HCT116 (cell line): ENCODE measurements at regions not wholly inside any gene's neighbourhood (a gene's known extent, or its start where the extent isn't known, plus 50 kb on each side); places are given as distances from the start of the nearest gene placed in this dataset.

Experiments
- ATAC-seq: fragments of 200-7000 bp; cut with Tn5 transposase; 2 replicates; pipeline ENCODE4 v1.9.1; 2020; ENCODE audit warnings: mild to moderate bottlenecking, moderate library complexity
- BruUV-seq: library from RNA; stranded (reverse); fragments of 400-500 nt; replicated peaks from 2 replicates; lab custom pipeline; 2021; lab: Mats Ljungman, UMichigan
- CTCF ChIA-PET: fragments of 300-600 bp; sonication (Branson Sonifier 250); formaldehyde crosslinking; loops from one replicate; lab custom pipeline; 2021; ENCODE audit warnings: antibody characterized with exemption; lab: Charles Lee
- POLR2A ChIA-PET: fragments of 300-600, 350-600 bp; sonication (Branson Sonifier 250); formaldehyde crosslinking; loops from one replicate; lab custom pipeline; 2021; ENCODE audit warnings: antibody characterized with exemption; lab: Charles Lee
- RAD21 ChIA-PET, 2 experiments: fragments of 300-600 bp; sonication (Branson Sonifier 250); formaldehyde crosslinking; loops; one replicate each; lab custom pipeline; 2023; ENCODE audit warnings: low total read pairs in 2 of 2; ENCODE audit not compliant: uncharacterized antibody in 2 of 2, unreplicated experiment in 2 of 2, low non-redundant PET in 1 of 2; lab: Charles Lee
- DNase-seq: peaks from one replicate; pipeline ENCODE4 v3.0.0-alpha.2; 2010; ENCODE audit warnings: low read depth, low spot score
- H2AFZ ChIP-seq: fragments of 200-600 bp; shearing (Covaris generic), sonication (generic); 2 replicates; pipeline ENCODE4 v1.6.1; 2017; ENCODE audit warnings: low read depth, mixed run types, mixed read lengths, antibody characterized with exemption, low read length; ENCODE audit not compliant: poor library complexity, severe bottlenecking
- H3K27ac ChIP-seq: 2 replicates; pipeline ENCODE4 v1.5.1; 2012; ENCODE audit warnings: low read depth, low read length
- H3K27me3 ChIP-seq: fragments of 200-600 bp; sonication (generic); 2 replicates; pipeline ENCODE4 v1.6.1; 2016; ENCODE audit warnings: mixed run types, low read length, mixed read lengths; ENCODE audit not compliant: insufficient read depth
- H3K36me3 ChIP-seq, 2 experiments: fragments of 200-500 bp in 1 of 2; fragments of 200-600 bp in 1 of 2; sonication (Bioruptor generic) in 1 of 2; sonication (generic) in 1 of 2; 2 replicates each; pipeline versions ENCODE4 v1.5.1 to v1.6.1; 2014 to 2016; ENCODE audit warnings: low read length in 2 of 2, inconsistent platforms in 1 of 2, mixed read lengths in 1 of 2, mixed run types in 1 of 2; ENCODE audit not compliant: insufficient read depth in 2 of 2, control insufficient read depth in 1 of 2
- H3K4me1 ChIP-seq, 2 experiments: fragments of 200-600 bp in 1 of 2; sonication (generic) in 1 of 2; 2 replicates each; pipeline versions ENCODE4 v1.5.1 to v1.6.1; 2012 to 2017; ENCODE audit warnings: low read length in 2 of 2, inconsistent platforms in 1 of 2, mild to moderate bottlenecking in 1 of 2, mixed read lengths in 1 of 2, mixed run types in 1 of 2, moderate library complexity in 1 of 2; ENCODE audit not compliant: insufficient read depth in 2 of 2, control insufficient read depth in 1 of 2
- H3K4me2 ChIP-seq: fragments of 200-600 bp; sonication (generic); 2 replicates; pipeline ENCODE4 v1.6.1; 2017; ENCODE audit warnings: mixed run types, low read length, mixed read lengths
- H3K4me3 ChIP-seq, 2 experiments: fragments of 200-600 bp in 1 of 2; sonication (generic) in 1 of 2; replicated peaks in 1 of 2; 2 replicates each; pipeline ENCODE4 v1.5.1; 2011 to 2016; ENCODE audit warnings: low read length in 2 of 2, control low read depth in 1 of 2, low read depth in 1 of 2, mild to moderate bottlenecking in 1 of 2, mixed read lengths in 1 of 2, mixed run types in 1 of 2
- H3K79me2 ChIP-seq: fragments of 200-600 bp; sonication (generic); 2 replicates; pipeline ENCODE4 v1.6.1; 2017; ENCODE audit warnings: mild to moderate bottlenecking, mixed run types, low read length, moderate library complexity, mixed read lengths; ENCODE audit not compliant: insufficient read depth
- H3K9ac ChIP-seq: fragments of 200-600 bp; sonication (generic); 2 replicates; pipeline ENCODE4 v1.6.1; 2016; ENCODE audit warnings: low read length, mixed read lengths
- H3K9me2 ChIP-seq: fragments of 200-600 bp; sonication (generic), shearing (Covaris generic); 2 replicates; pipeline ENCODE4 v1.6.1; 2017; ENCODE audit warnings: mixed run types, mild to moderate bottlenecking, moderate library complexity; ENCODE audit not compliant: insufficient read depth
- H3K9me3 ChIP-seq, 2 experiments: fragments of 200-500 bp in 1 of 2; fragments of 200-600 bp in 1 of 2; sonication (Bioruptor generic) in 1 of 2; sonication (generic) in 1 of 2; 2 replicates each; pipeline ENCODE4 v1.6.1; 2014 to 2017; ENCODE audit warnings: low read length in 2 of 2, mixed read lengths in 2 of 2, inconsistent platforms in 1 of 2, low read depth in 1 of 2, mild to moderate bottlenecking in 1 of 2, mixed run types in 1 of 2, moderate library complexity in 1 of 2; ENCODE audit not compliant: control insufficient read depth in 1 of 2, insufficient read depth in 1 of 2
- H4K20me1 ChIP-seq: fragments of 200-600 bp; sonication (generic), shearing (Covaris generic); 2 replicates; pipeline ENCODE4 v1.6.1; 2017; ENCODE audit warnings: mixed run types, mild to moderate bottlenecking, moderate library complexity; ENCODE audit not compliant: insufficient read depth
- CBX3 ChIP-seq: IDR thresholded peaks from 2 replicates; pipeline ENCODE4 v1.6.1; 2012; ENCODE audit warnings: low read depth
- CEBPB ChIP-seq: IDR thresholded peaks from 2 replicates; pipeline ENCODE4 v1.6.1; 2012; ENCODE audit warnings: low read depth
- EGR1 ChIP-seq: IDR thresholded peaks from 2 replicates; pipeline ENCODE4 v1.6.1; 2012; ENCODE audit warnings: low read depth
- EZH2 ChIP-seq: fragments of 200-600 bp; sonication (generic); IDR thresholded peaks from 2 replicates; pipeline ENCODE4 v1.6.1; 2017; ENCODE audit warnings: antibody characterized with exemption, mixed run types
- EZH2phosphoT487 ChIP-seq: fragments of 200-600 bp; IDR thresholded peaks from 2 replicates; pipeline ENCODE4 v1.6.1; 2018; ENCODE audit warnings: antibody characterized with exemption, borderline replicate concordance
- FOSL1 ChIP-seq: IDR thresholded peaks from 2 replicates; pipeline ENCODE4 v1.6.1; 2012; ENCODE audit warnings: low read depth
- JUND ChIP-seq: IDR thresholded peaks from 2 replicates; pipeline ENCODE4 v1.6.1; 2012
- POLR2A ChIP-seq: IDR thresholded peaks from 2 replicates; pipeline ENCODE4 v1.7.0; 2011; ENCODE audit warnings: borderline replicate concordance; ENCODE audit not compliant: insufficient read depth, insufficient read length; ENCODE audit errors: extremely low read depth
- POLR2AphosphoS5 ChIP-seq: IDR thresholded peaks from 2 replicates; pipeline ENCODE4 v1.6.1; 2011; ENCODE audit warnings: mild to moderate bottlenecking, low read depth, low read length, moderate library complexity
- RAD21 ChIP-seq: IDR thresholded peaks from 2 replicates; pipeline ENCODE4 v1.6.1; 2012; ENCODE audit warnings: low read depth, mild to moderate bottlenecking
- SRF ChIP-seq: IDR thresholded peaks from 2 replicates; pipeline ENCODE4 v1.6.1; 2012; ENCODE audit warnings: low read depth
- TCF7L2 ChIP-seq: IDR thresholded peaks from 2 replicates; pipeline ENCODE4 v1.7.0; 2011; ENCODE audit warnings: borderline replicate concordance, inconsistent platforms; ENCODE audit not compliant: insufficient read depth, insufficient read length; ENCODE audit errors: extremely low read depth
- YY1 ChIP-seq: IDR thresholded peaks from 2 replicates; pipeline ENCODE4 v1.6.1; 2011; ENCODE audit warnings: low read length, low read depth, moderate library complexity, mild to moderate bottlenecking; ENCODE audit not compliant: insufficient replicate concordance; ENCODE audit errors: extremely low read depth
- ZFX ChIP-seq: fragments of 450-650 bp; IDR thresholded peaks from 2 replicates; pipeline ENCODE4 v1.6.1; 2017
- ZNF274 ChIP-seq: fragments of 200-500 bp; sonication (Bioruptor generic); IDR thresholded peaks from 2 replicates; pipeline ENCODE4 v1.6.1; 2014; ENCODE audit warnings: mild to moderate bottlenecking, low read depth, low read length, inconsistent platforms
- intact Hi-C: fragments of 100-400 bp; cut with micrococcal nuclease; formaldehyde crosslinking; loops from 2 replicates; pipeline ENCODE4 v1.10.0; 2022
- TF ChIP-seq, protein P1 (sequence below), 3 experiments: fragments of 200-600 bp in 1 of 3; sonication (generic) in 1 of 3; IDR thresholded peaks in 2 of 3; conservative IDR thresholded peaks in 1 of 3; 2 replicates each; pipeline ENCODE4 v1.5.1; 2012 to 2017; ENCODE audit warnings: low read depth in 2 of 3, low read length in 2 of 3, antibody characterized with exemption in 1 of 3, borderline replicate concordance in 1 of 3, control low read depth in 1 of 3, mild to moderate bottlenecking in 1 of 3, mixed read lengths in 1 of 3, mixed run types in 1 of 3, moderate library complexity in 1 of 3; ENCODE audit not compliant: insufficient read depth in 1 of 3
- TF ChIP-seq, protein P2 (sequence below): IDR thresholded peaks from 2 replicates; pipeline ENCODE4 v1.6.1; 2012

DNA sequence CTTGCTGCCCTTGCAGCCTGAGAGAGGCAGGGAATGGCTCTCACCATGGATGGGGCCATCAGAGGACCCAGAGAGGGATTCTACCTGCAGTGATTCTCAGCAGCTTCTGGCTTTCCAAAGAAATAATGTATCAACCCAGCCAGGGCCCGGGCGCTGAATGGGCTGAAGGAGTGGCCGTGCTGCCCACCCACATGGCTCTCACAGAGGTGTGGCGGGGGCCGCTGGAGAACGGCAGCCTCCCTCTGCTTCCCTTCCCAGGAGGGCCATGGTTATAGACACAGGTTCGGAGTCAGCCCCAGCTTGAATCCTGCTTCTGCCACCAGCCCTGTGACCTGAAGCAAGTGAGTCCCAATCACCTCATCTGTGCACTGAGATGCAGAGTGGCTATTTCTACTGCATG is 82.7 kb downstream of the THAP12 start:
- H3K9me2 ChIP-seq: no peaks in the 10 kb centered on the region
- H3K4me3 ChIP-seq: no peak overlapping the region
- ATAC-seq (no peak), DNase-seq (no peak)
- TF ChIP-seq ZNF274: no peak
- TF ChIP-seq RAD21: no peak
- TF ChIP-seq CBX3: no peak
- TF ChIP-seq EZH2phosphoT487: no peak
- no peak for TF ChIP-seq EGR1
- TF ChIP-seq ZFX: no peak
- no peak for TF ChIP-seq TCF7L2
- no peak for TF ChIP-seq POLR2AphosphoS5
- no peak for TF ChIP-seq SRF
- TF ChIP-seq, protein P1, sequence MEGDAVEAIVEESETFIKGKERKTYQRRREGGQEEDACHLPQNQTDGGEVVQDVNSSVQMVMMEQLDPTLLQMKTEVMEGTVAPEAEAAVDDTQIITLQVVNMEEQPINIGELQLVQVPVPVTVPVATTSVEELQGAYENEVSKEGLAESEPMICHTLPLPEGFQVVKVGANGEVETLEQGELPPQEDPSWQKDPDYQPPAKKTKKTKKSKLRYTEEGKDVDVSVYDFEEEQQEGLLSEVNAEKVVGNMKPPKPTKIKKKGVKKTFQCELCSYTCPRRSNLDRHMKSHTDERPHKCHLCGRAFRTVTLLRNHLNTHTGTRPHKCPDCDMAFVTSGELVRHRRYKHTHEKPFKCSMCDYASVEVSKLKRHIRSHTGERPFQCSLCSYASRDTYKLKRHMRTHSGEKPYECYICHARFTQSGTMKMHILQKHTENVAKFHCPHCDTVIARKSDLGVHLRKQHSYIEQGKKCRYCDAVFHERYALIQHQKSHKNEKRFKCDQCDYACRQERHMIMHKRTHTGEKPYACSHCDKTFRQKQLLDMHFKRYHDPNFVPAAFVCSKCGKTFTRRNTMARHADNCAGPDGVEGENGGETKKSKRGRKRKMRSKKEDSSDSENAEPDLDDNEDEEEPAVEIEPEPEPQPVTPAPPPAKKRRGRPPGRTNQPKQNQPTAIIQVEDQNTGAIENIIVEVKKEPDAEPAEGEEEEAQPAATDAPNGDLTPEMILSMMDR (IDR thresholded peaks at IDR 0.05 in 2 of 3, conservative IDR thresholded peaks at IDR 0.05 in 1 of 3; ENCODE audit: borderline replicate concordance in 1 of 3, insufficient read depth in 1 of 3, low read depth in 2 of 3, low read length in 2 of 3): no peak
- TF ChIP-seq POLR2A: no peak
- no peak for TF ChIP-seq YY1
- no peak for TF ChIP-seq EZH2
- no peak for TF ChIP-seq FOSL1
- no peak for TF ChIP-seq CEBPB
- TF ChIP-seq, protein P2, sequence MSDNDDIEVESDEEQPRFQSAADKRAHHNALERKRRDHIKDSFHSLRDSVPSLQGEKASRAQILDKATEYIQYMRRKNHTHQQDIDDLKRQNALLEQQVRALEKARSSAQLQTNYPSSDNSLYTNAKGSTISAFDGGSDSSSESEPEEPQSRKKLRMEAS: no peak
- no peak for TF ChIP-seq JUND
- no peaks in the 10 kb centered on the region for H3K9me3 ChIP-seq
- H4K20me1 ChIP-seq: no peaks in the 10 kb centered on the region
- ChIA-PET CTCF (no interaction called here), RAD21 (no interaction called here), POLR2A (no interaction called here)
- BruUV-seq: no TSS peak
- H3K4me1 ChIP-seq: no peaks in the 10 kb centered on the region; a peak in 1 of 4 replicates
- H3K36me3 ChIP-seq: no peaks in the 10 kb centered on the region
- intact Hi-C loops: no loop called here
- H3K79me2 ChIP-seq: no peaks in the 10 kb centered on the region
- no peak overlapping the region for H2AFZ ChIP-seq
- no peak overlapping the region for H3K27ac ChIP-seq
- H3K9ac ChIP-seq: no peak overlapping the region
- H3K4me2 ChIP-seq: no peak overlapping the region
- no peaks in the 10 kb centered on the region for H3K27me3 ChIP-seq
